HL-60 (cell line): ENCODE measurements at regions not wholly inside any gene's neighbourhood (a gene's known extent, or its start where the extent isn't known, plus 50 kb on each side); places are given as distances from the start of the nearest gene placed in this dataset.

Experiments
- TF ChIP-seq, protein P1 (sequence below): IDR thresholded peaks from one replicate; pipeline ENCODE4 v1.5.1; 2011; ENCODE audit warnings: low read length, control low read depth, inconsistent platforms; ENCODE audit not compliant: insufficient read depth
- TF ChIP-seq, protein P2 (sequence below): IDR thresholded peaks from 2 replicates; pipeline ENCODE4 v1.6.1; 2012; ENCODE audit warnings: low read depth; ENCODE audit not compliant: insufficient replicate concordance

- TF ChIP-seq, protein P1, sequence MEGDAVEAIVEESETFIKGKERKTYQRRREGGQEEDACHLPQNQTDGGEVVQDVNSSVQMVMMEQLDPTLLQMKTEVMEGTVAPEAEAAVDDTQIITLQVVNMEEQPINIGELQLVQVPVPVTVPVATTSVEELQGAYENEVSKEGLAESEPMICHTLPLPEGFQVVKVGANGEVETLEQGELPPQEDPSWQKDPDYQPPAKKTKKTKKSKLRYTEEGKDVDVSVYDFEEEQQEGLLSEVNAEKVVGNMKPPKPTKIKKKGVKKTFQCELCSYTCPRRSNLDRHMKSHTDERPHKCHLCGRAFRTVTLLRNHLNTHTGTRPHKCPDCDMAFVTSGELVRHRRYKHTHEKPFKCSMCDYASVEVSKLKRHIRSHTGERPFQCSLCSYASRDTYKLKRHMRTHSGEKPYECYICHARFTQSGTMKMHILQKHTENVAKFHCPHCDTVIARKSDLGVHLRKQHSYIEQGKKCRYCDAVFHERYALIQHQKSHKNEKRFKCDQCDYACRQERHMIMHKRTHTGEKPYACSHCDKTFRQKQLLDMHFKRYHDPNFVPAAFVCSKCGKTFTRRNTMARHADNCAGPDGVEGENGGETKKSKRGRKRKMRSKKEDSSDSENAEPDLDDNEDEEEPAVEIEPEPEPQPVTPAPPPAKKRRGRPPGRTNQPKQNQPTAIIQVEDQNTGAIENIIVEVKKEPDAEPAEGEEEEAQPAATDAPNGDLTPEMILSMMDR = no peak
- TF ChIP-seq, protein P2, sequence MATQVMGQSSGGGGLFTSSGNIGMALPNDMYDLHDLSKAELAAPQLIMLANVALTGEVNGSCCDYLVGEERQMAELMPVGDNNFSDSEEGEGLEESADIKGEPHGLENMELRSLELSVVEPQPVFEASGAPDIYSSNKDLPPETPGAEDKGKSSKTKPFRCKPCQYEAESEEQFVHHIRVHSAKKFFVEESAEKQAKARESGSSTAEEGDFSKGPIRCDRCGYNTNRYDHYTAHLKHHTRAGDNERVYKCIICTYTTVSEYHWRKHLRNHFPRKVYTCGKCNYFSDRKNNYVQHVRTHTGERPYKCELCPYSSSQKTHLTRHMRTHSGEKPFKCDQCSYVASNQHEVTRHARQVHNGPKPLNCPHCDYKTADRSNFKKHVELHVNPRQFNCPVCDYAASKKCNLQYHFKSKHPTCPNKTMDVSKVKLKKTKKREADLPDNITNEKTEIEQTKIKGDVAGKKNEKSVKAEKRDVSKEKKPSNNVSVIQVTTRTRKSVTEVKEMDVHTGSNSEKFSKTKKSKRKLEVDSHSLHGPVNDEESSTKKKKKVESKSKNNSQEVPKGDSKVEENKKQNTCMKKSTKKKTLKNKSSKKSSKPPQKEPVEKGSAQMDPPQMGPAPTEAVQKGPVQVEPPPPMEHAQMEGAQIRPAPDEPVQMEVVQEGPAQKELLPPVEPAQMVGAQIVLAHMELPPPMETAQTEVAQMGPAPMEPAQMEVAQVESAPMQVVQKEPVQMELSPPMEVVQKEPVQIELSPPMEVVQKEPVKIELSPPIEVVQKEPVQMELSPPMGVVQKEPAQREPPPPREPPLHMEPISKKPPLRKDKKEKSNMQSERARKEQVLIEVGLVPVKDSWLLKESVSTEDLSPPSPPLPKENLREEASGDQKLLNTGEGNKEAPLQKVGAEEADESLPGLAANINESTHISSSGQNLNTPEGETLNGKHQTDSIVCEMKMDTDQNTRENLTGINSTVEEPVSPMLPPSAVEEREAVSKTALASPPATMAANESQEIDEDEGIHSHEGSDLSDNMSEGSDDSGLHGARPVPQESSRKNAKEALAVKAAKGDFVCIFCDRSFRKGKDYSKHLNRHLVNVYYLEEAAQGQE = no peak
Observed at GRCh38 chr15:47974724-47975123, 146.1 kb upstream of the SLC24A5 start.
